ENCODE measurements at regions not wholly inside any gene's neighbourhood (a gene's known extent, or its start where the extent isn't known, plus 50 kb on each side); places are given as distances from the start of the nearest gene placed in this dataset.

DNA sequence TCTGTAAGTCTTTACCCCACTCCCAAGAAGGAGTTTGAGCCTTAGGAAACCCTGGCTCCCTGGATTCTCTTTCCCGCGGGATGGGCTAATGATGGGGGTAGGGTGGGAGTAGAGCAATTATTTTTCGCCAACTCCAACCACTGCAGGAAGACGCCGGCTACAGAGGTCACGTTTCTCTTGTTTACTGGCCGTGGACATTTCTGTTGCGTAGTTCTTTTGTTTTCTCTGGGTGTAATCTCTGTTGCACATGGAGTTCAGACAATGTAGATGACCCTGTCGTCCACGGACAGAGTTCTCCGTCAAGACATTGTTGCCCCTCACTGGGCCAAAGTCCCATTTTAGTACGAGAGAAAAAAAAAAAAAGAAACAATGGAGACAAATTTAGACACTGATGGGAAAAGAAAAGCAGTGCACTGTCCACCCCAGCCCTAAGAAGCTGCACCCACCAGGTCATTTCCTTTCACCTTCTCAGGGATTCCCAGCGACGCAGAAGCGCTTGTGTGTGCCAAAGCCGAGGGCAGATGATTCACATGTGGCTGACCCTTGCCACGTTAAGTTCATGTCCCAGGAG is 133.9 kb upstream of the ARGLU1 start:
- no peak for DNase-seq (ENCODE audit: low read depth in 2 of 2, low spot score in 1 of 2)

GRCh38 chr13:106700439-106700838 is 132.5 kb upstream of the ARGLU1 start:
- DNase-seq (ENCODE audit: low read depth in 2 of 2, low spot score in 1 of 2) = no peak

DNA sequence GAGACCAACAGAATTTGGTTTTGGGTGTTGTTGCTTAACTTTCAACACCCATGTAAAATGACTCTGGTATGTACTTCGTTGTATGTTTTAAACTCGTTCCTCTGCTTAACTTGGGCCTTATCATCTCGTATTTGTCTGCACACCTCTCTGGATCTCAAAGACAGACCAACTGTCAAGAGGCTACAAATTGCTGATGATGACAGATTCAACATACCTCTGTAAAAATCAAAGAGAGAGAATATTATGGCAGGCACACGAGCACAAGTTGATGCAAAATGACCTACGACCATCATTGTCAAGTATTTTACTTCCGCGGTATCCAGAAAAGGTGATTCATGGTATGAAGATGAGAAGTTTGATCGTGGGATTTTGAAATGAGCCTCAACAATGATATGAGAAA is 132.1 kb upstream of the ARGLU1 start:
- DNase-seq (ENCODE audit: low read depth in 2 of 2, low spot score in 1 of 2) = no peak

DNA sequence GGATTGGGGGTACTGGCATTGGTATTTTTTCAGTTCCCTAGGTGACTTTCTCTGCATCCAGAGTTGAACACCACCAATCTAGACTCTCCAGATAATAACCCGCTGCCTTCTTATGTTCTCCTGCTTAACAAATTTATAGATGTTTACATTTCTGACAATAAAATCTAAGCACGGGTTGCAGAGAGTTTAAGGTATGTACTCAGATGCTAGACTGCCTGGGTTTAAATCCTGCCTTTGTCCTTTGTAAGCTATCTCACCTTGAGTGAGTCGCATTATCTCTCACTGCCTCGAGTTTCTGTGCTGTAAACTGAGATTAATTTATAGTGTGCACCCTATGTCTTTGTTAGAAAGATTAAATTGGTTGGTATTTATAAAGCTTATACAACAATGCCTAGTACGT is 131.4 kb upstream of the ARGLU1 start:
- DNase-seq (ENCODE audit: low read depth in 2 of 2, low spot score in 1 of 2) = no peak

DNA sequence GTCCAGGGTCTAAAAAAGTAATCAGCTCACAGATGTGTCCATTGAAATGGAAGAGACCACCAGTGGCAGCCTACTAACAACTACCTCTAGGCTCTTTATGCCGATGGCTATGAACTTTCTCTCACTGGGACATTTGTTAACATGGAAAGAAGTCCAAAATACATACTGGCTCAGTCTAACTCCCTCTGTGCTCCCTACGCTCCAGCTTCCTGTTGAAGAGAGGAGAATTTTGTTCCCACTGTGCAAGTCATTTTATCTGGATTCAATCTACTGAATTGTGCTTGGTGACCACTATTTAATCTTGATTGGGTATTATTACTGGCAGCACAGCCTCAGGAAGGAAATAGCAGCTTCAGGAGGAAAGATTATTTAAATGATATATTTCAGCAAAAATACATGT is 128.8 kb upstream of the ARGLU1 start:
- DNase-seq (ENCODE audit: low read depth in 2 of 2, low spot score in 1 of 2) = no peak

- no peak for DNase-seq (ENCODE audit: low read depth in 2 of 2, low spot score in 1 of 2)
Measured at GRCh38 chr13:106696140-106696539, 128.2 kb upstream of the ARGLU1 start.

DNA sequence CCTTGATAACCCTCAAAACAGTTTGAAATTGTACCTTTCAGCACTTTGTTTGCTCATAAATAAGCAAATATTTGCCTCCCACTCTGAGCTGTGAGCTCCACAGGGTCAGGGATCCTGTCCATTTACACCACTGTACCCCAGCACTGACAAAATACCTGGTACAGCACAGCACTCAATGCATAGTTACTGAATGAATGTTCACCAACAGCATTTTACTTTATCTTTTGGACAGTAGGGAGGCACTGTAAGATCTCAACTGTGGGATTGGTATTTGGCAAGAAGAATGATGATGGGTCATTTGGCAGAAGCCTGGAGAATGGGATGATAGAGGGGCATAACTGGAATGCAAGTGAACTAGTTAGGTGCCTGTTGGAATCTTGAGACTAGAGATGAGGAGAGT is 127.2 kb upstream of the ARGLU1 start:
- no peak for DNase-seq (ENCODE audit: low read depth in 2 of 2, low spot score in 1 of 2)

DNA sequence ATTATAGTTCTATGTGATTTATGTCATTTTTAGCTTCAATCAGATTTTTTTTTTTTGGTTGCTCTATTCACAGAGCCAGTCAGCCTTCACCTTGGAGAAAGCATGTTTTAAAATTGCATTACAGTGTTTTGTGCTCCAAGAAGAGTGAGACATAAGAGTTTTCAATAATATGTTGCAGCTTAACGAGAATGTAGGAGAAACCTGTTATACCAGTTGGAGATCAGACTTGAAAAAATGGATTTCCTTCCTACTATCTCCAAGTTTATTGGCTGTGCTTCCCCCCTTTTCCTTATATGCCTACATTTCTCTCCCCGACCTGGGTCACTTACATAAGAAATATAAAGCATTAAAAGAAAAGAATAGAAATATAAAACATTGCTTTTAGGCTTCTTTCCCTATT is 123.9 kb upstream of the ARGLU1 start:
- no peak for DNase-seq (ENCODE audit: low read depth in 2 of 2, low spot score in 1 of 2)

DNA sequence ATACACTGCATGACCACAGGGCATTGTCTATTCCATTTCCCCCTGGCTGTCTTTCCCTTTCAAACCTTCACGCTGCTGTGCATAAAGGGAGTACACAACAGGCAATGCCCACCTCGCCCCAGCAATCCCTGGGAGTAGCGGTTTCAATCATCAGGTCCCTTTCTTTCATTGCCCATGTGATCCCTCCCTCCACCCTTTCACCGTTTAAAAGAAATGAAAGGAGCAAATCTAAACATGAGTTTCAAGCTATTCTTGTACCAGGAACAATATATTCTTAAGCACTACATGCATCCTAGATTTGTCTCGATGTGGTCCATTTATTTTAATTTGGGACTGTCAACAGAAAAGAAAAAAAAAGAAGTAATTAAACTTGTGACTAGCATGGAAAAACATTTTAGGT is 123.4 kb upstream of the ARGLU1 start:
- DNase-seq (ENCODE audit: low read depth in 2 of 2, low spot score in 1 of 2) = no peak

DNA sequence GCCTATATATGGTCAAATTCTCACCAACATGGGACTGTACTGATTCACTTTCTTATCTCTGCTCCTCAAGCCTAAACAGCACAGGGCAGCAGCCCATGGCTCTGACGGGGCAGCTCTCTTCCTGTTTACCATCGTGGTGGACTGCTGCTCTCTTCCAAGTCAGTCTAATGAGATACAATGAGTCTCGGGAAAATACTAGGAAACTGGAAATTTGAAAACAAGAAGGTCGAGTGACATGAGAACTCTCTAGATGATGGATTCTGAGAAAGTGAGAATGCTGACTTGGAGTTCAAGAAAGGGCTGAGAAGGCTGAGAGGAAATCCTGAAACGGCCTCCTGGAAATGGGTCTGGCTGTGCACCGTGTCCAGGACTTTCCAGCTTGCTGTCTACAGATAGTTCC is 122.8 kb upstream of the ARGLU1 start:
- DNase-seq (ENCODE audit: low read depth in 2 of 2, low spot score in 1 of 2) = no peak

DNA sequence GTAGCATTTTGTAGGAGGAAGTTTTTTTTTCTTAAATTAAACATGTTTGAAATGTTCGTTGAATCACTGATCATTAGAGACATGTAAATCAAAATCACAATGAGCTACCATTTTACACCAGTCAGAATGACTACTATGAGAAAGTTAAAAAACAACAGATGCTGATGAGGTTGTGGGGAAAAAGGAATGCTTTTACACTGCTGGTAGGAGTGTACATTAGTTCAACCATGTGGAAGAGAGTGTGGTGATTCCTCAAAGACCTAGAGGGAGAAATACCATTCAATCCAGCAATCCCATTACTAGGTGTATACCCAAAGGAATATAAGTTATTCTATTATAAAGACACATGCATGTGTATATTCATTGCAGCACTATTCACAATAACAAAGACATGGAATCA is 122.0 kb upstream of the ARGLU1 start:
- DNase-seq (ENCODE audit: low read depth in 2 of 2, low spot score in 1 of 2) = no peak

DNA sequence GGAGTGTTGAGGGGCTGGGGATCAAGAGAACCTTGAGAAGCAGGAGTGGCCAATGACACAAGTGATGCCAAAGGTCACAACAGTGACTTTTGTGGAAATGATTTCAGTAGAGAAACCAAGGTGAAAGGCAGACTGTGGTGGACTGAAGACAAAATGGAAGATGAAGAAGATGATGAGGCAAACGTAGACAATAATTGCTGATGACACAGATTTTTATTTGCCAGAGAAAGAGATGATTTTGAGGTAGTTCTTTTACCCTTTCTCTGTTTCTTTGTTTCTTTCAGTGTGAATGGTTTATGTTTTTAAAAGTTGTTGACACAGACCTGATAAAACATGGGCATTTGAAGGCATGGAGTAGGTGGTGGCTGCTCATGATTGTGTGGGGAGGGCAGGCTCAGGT is 121.0 kb upstream of the ARGLU1 start:
- DNase-seq (ENCODE audit: low read depth in 2 of 2, low spot score in 1 of 2) = no peak

- DNase-seq (ENCODE audit: low read depth in 2 of 2, low spot score in 1 of 2) = no peak
Measured at GRCh38 chr13:106686163-106686562, 118.2 kb upstream of the ARGLU1 start.

GRCh38 chr13:106685143-106685542 is 117.2 kb upstream of the ARGLU1 start:
- no peak for DNase-seq (ENCODE audit: low read depth in 2 of 2, low spot score in 1 of 2)

GRCh38 chr13:106683918-106684317 is 116.0 kb upstream of the ARGLU1 start:
- no peak for DNase-seq (ENCODE audit: low read depth in 2 of 2, low spot score in 1 of 2)

DNA sequence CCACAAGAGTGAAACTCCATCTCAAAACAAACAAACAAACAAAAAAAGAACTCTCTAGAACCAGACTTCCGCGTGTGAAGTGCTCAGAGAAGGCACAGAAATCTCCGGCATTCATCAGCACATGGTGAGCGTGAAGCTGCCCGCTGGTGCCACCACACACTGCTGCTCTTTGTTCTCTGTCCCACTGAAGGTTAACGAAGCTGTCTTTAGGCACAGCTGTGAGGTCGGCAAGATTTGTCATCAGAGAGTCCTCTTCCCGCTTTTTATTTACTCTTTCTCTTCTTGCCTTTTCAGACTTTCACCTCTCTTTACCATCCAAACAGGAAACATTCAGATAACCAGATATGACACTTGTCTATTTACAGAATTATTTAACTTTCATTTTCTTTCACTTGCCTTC is 115.2 kb upstream of the ARGLU1 start:
- DNase-seq (ENCODE audit: low read depth in 2 of 2, low spot score in 1 of 2) = no peak

- no peak for DNase-seq (ENCODE audit: low read depth in 2 of 2, low spot score in 1 of 2)
Measured at GRCh38 chr13:106681997-106682396, 114.1 kb upstream of the ARGLU1 start.

GRCh38 chr13:106681536-106681935 is 113.6 kb upstream of the ARGLU1 start:
- no peak for DNase-seq (ENCODE audit: low read depth in 2 of 2, low spot score in 1 of 2)

DNA sequence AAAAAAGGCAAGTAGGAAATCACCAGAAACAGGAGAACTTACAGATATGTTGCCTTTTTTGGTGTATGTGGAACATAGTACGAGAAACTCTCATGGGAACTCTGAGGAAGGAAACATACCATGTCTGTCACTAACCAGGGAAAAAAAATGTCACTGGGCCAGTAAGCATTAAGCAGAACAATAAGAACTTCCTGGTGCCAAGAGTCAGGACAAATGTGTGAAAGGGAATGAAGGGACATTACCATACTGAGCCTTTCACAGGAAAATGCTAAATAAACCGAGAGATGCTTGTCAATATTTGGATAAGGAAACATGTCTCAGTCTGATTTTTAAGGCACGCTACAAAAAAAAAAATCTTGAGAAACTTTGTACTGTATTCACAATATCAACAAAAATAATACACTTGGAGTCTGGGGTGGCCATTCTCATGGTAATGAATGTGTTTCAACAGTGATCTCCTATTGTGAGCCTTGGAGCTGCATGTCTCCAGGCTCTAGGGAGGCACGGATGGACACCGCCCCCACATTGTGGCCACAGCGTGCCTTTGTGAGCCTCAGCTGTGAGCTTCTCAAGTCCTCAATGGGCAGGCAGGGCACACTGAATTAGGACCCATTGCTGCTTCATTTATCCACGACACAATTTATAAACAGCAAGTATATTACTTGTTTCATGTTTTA is 113.0 kb upstream of the ARGLU1 start:
- DNase-seq (ENCODE audit: low read depth in 2 of 2, low spot score in 1 of 2) = no peak

- DNase-seq (ENCODE audit: low read depth in 2 of 2, low spot score in 1 of 2) = no peak
Measured at GRCh38 chr13:106678646-106679418, 110.9 kb upstream of the ARGLU1 start.

DNA sequence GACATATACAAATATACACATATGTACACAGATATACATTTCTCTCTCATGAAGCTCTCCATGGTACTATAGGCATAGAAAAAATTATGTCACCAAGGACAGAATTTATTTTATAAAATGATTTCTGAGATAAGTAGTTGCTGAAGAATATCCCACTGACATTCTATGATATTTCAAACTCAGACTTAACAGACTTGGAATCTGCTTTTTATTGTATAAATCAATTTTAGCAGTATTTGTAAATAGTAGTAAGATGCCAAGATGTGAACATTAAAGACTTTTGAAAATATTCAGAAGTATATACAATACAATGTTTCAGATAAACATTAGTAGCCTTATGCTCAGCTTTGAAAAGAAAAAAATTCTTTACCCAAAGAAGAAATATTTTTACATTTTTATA is 107.4 kb upstream of the ARGLU1 start:
- DNase-seq (ENCODE audit: low read depth in 2 of 2, low spot score in 1 of 2) = no peak

- DNase-seq (ENCODE audit: low read depth in 2 of 2, low spot score in 1 of 2) = no peak
Measured at GRCh38 chr13:106660746-106661625, 93.0 kb upstream of the ARGLU1 start.
